IMR-90 (cell line): ENCODE measurements at regions not wholly inside any gene's neighbourhood (a gene's known extent, or its start where the extent isn't known, plus 50 kb on each side); places are given as distances from the start of the nearest gene placed in this dataset.

ENCODE experiments used
- BHLHE40 ChIP-seq: fragments of 150-350 bp; IDR thresholded peaks from 2 replicates; pipeline ENCODE4 v1.6.1; 2016; ENCODE audit warnings: mild to moderate bottlenecking, low read depth, low read length
- CEBPB ChIP-seq: IDR thresholded peaks from 2 replicates; pipeline ENCODE4 v1.6.1; 2012; ENCODE audit warnings: low read depth, low read length, improper control_type of control experiment
- FOS ChIP-seq: fragments of 150-350 bp; IDR thresholded peaks from 2 replicates; pipeline ENCODE4 v1.6.1; 2016; ENCODE audit warnings: low read depth, low read length
- MAFK ChIP-seq: IDR thresholded peaks from 2 replicates; pipeline ENCODE4 v1.6.1; 2012; ENCODE audit warnings: low read depth, low read length, improper control_type of control experiment
- MAZ ChIP-seq: IDR thresholded peaks from 2 replicates; pipeline ENCODE4 v1.6.1; 2012; ENCODE audit warnings: low read depth, mild to moderate bottlenecking, low read length, improper control_type of control experiment, moderate library complexity, borderline replicate concordance
- MXI1 ChIP-seq: IDR thresholded peaks from 2 replicates; pipeline ENCODE4 v1.6.1; 2012; ENCODE audit warnings: low read depth, mild to moderate bottlenecking, low read length, moderate library complexity, borderline replicate concordance
- POLR2A ChIP-seq: IDR thresholded peaks from 2 replicates; pipeline ENCODE4 v1.6.1; 2012; ENCODE audit warnings: mild to moderate bottlenecking, low read depth, low read length
- RAD21 ChIP-seq: IDR thresholded peaks from 2 replicates; pipeline ENCODE4 v1.6.1; 2012; ENCODE audit warnings: low read length, improper control_type of control experiment
- RCOR1 ChIP-seq: IDR thresholded peaks from 2 replicates; pipeline ENCODE4 v1.6.1; 2012; ENCODE audit warnings: mild to moderate bottlenecking, low read length, improper control_type of control experiment; ENCODE audit not compliant: insufficient replicate concordance
- RFX5 ChIP-seq: IDR thresholded peaks from 2 replicates; pipeline ENCODE4 v1.8.0; 2012; ENCODE audit warnings: low read depth, mild to moderate bottlenecking, low read length, moderate library complexity
- SMC3 ChIP-seq: fragments of 150-350 bp; IDR thresholded peaks from 2 replicates; pipeline ENCODE4 v1.6.1; 2016; ENCODE audit warnings: low read depth, mild to moderate bottlenecking, antibody characterized with exemption, low read length, moderate library complexity
- TF ChIP-seq, protein P1 (sequence below): conservative IDR thresholded peaks from 2 replicates; pipeline ENCODE4 v1.5.1; 2012; ENCODE audit warnings: mild to moderate bottlenecking, low read depth, low read length, improper control_type of control experiment
- TF ChIP-seq, protein P2 (sequence below): fragments of 150-350 bp; IDR thresholded peaks from 2 replicates; pipeline ENCODE4 v1.6.1; 2017; ENCODE audit warnings: mild to moderate bottlenecking, antibody characterized with exemption, low read length, low read depth

DNA sequence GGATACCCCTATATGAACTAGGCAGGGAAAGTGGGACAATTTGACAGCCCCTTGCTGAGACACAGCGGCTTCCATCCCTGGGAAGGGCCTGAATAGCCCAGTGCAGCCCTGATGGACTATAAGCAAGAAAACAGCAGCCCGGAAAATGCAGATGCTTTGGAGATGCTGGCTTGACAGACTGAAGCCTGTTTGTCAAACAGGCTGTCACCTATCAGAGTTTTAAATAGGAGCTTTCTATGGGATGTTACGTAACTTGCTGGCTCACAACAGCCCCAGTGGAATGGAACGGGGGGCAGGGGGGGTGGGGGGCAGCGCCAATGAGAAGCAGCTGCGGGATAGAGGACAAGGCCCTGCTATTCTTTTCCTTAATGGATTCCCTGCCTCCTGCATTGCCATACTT is 91.9 kb upstream of the NTM start:
- TF ChIP-seq, protein P1, sequence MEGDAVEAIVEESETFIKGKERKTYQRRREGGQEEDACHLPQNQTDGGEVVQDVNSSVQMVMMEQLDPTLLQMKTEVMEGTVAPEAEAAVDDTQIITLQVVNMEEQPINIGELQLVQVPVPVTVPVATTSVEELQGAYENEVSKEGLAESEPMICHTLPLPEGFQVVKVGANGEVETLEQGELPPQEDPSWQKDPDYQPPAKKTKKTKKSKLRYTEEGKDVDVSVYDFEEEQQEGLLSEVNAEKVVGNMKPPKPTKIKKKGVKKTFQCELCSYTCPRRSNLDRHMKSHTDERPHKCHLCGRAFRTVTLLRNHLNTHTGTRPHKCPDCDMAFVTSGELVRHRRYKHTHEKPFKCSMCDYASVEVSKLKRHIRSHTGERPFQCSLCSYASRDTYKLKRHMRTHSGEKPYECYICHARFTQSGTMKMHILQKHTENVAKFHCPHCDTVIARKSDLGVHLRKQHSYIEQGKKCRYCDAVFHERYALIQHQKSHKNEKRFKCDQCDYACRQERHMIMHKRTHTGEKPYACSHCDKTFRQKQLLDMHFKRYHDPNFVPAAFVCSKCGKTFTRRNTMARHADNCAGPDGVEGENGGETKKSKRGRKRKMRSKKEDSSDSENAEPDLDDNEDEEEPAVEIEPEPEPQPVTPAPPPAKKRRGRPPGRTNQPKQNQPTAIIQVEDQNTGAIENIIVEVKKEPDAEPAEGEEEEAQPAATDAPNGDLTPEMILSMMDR: no peak
- TF ChIP-seq POLR2A (no peak), CEBPB (no peak), SMC3 (no peak), RCOR1 (no peak), MAZ (no peak), MAFK (no peak), RAD21 (no peak), MXI1 (no peak), RFX5 (no peak), FOS (no peak), BHLHE40 (no peak)
- TF ChIP-seq, protein P2, sequence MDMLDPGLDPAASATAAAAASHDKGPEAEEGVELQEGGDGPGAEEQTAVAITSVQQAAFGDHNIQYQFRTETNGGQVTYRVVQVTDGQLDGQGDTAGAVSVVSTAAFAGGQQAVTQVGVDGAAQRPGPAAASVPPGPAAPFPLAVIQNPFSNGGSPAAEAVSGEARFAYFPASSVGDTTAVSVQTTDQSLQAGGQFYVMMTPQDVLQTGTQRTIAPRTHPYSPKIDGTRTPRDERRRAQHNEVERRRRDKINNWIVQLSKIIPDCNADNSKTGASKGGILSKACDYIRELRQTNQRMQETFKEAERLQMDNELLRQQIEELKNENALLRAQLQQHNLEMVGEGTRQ: no peak
